Left lung (tissue), 4 donors: ENCODE measurements at regions not wholly inside any gene's neighbourhood (a gene's known extent, or its start where the extent isn't known, plus 50 kb on each side); places are given as distances from the start of the nearest gene placed in this dataset.

ENCODE experiments used
- ATAC-seq: fragments of 200-7000 bp; cut with Tn5 transposase; one replicate; pipeline ENCODE4 v1.9.1; 2020; ENCODE audit warnings: moderate library complexity
- DNase-seq, 4 donors: peaks; one replicate each; pipeline ENCODE4 v3.0.0-alpha.2; 2013 to 2020
- H3K27ac ChIP-seq, 2 donors: fragments of 200-600 bp; sonication (generic) in 1 of 2; one replicate each; pipeline versions ENCODE4 v1.5.0 to v1.8.0; 2020 to 2021
- H3K27me3 ChIP-seq, 2 donors: fragments of 200-600 bp; sonication (generic) in 1 of 2; one replicate each; pipeline versions ENCODE4 v1.5.0 to v1.8.0; 2020 to 2021
- H3K36me3 ChIP-seq, 2 donors: fragments of 200-600 bp; sonication (generic) in 1 of 2; one replicate each; pipeline versions ENCODE4 v1.5.0 to v1.8.0; 2020 to 2021
- H3K4me1 ChIP-seq, 2 donors: fragments of 200-600 bp; one replicate each; pipeline ENCODE4 v1.8.0; 2021
- H3K4me3 ChIP-seq, 2 donors: fragments of 200-600 bp; sonication (generic) in 1 of 2; one replicate each; pipeline versions ENCODE4 v1.5.0 to v1.8.0; 2020 to 2021; ENCODE audit warnings: mild to moderate bottlenecking in 1 of 2
- H3K9me3 ChIP-seq, 2 donors: fragments of 200-600 bp; sonication (generic) in 1 of 2; one replicate each; pipeline versions ENCODE4 v1.5.0 to v1.8.0; 2020 to 2021
- intact Hi-C, 2 donors: fragments of 100-400 bp; cut with DNase I; formaldehyde crosslinking; loops; one replicate each; pipeline versions ENCODE4 v1.11.2 to v1.14.2; 2022
- TF ChIP-seq, protein P1 (sequence below), 2 donors: fragments of 200-600 bp; sonication (generic) in 1 of 2; IDR thresholded peaks; one replicate each; pipeline versions ENCODE4 v1.5.0 to v1.8.0; 2021; ENCODE audit warnings: antibody characterized with exemption in 2 of 2
- donor health status: DM: no; HTN: yes; CAD: no.
- donor health status: DM: no; HTN: no; CAD: no.

DNA sequence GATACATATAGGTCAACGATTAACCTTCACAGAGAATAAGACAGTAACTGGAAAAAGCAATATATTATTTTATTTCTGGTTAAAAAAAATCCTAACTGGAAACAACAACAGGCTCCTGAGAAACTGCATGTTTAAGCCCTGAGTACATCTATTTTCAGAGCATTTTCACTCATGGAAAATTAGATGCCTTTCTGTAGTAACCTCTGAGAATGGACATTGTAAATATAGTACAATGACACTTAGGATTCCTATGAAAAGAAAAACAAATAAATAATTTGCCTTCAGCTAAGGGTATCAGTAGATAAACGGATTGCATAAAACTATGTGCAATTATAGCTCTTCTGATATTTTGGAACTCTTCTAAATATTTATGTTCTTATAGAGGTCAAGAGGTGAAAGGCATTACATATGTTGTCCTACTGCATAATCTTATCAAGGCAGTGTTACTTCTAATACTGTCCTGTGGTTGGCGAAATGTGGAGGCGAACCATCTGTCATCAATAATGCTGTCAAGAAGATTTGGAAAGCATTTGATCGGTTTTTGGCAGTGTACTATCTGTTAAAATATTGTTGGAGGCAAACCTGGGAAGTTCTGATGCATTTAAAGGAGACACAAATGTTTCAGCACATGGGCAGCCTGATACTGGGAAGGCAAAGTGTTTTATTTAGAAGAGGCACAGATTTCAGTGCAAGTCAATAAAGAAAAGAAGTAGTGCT, 381.8 kb downstream of the BTG1 start:
- ATAC-seq: no peak
- TF ChIP-seq, protein P1, sequence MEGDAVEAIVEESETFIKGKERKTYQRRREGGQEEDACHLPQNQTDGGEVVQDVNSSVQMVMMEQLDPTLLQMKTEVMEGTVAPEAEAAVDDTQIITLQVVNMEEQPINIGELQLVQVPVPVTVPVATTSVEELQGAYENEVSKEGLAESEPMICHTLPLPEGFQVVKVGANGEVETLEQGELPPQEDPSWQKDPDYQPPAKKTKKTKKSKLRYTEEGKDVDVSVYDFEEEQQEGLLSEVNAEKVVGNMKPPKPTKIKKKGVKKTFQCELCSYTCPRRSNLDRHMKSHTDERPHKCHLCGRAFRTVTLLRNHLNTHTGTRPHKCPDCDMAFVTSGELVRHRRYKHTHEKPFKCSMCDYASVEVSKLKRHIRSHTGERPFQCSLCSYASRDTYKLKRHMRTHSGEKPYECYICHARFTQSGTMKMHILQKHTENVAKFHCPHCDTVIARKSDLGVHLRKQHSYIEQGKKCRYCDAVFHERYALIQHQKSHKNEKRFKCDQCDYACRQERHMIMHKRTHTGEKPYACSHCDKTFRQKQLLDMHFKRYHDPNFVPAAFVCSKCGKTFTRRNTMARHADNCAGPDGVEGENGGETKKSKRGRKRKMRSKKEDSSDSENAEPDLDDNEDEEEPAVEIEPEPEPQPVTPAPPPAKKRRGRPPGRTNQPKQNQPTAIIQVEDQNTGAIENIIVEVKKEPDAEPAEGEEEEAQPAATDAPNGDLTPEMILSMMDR (IDR thresholded peaks at IDR 0.05): no peak
- H3K27ac ChIP-seq: no peak overlapping the region
- no peaks in the 10 kb centered on the region for H3K4me1 ChIP-seq
- H3K36me3 ChIP-seq: no peaks in the 10 kb centered on the region
- H3K4me3 ChIP-seq: no peak overlapping the region
- peaks cover 0 to 7% of the 10 kb centered on the region in 2 donors for H3K9me3 ChIP-seq
- H3K27me3 ChIP-seq: no peaks in the 10 kb centered on the region
- DNase-seq: peak in 2 of 4 donors; percentile 9 to 18
- intact Hi-C loops: no loop called here

DNA sequence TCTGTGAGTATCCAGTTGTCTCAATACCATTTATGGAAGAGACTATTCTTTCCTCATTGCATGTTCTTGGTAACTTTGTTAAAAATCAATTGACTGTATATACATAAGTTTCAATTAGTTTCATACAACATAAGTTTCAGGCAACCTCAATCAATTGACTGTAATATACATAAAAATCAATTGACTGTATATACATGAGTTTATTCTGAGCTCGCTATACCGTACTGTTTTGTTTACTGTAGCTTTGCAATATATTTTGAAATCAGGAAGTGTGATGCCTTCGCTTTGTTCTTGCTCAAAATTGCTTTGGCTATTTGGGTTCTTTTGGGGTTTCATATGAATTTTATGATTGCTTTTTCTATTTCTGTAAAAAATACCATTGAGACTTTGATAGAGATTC, 392.0 kb downstream of the BTG1 start:
- ATAC-seq (no peak), DNase-seq (no peak)
- TF ChIP-seq, protein P1 (IDR thresholded peaks at IDR 0.05): no peak
- H3K36me3 ChIP-seq: no peaks in the 10 kb centered on the region
- peaks cover 0 to 30% of the 10 kb centered on the region in 2 donors for H3K9me3 ChIP-seq
- H3K4me3 ChIP-seq: no peak overlapping the region
- no peaks in the 10 kb centered on the region for H3K27me3 ChIP-seq
- intact Hi-C loops: no loop called here
- no peaks in the 10 kb centered on the region for H3K4me1 ChIP-seq
- H3K27ac ChIP-seq: no peak overlapping the region

DNA sequence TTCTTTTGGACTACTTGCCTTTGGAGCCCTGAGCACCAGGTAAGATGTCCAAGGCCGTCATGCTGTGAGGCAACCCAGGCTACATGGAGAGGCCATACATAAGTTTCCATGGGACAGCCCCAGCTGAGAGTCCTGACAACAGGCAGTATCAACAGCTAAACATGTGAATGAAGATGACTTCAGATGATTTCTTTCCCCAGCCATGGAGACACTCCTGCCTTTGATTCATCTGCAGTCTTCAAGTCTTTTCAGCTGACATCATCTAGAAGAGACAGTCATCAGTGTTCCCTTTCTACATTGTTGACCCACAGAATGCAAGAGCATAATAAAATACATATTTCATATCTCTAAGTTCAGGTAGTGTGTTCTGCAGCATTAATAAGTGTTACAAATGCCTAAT, 398.7 kb downstream of the BTG1 start:
- Histone ChIP-seq H3K27ac (no peak overlapping the region), H3K4me3 (no peak overlapping the region), H3K27me3 (no peaks in the 10 kb centered on the region), H3K36me3 (no peaks in the 10 kb centered on the region), H3K9me3 (peaks cover 0 to 9% of the 10 kb centered on the region in 2 donors), H3K4me1 (no peaks in the 10 kb centered on the region)
- TF ChIP-seq, protein P1 (IDR thresholded peaks at IDR 0.05): no peak
- intact Hi-C loops: no loop called here
- DNase-seq (no peak), ATAC-seq (no peak)

DNA sequence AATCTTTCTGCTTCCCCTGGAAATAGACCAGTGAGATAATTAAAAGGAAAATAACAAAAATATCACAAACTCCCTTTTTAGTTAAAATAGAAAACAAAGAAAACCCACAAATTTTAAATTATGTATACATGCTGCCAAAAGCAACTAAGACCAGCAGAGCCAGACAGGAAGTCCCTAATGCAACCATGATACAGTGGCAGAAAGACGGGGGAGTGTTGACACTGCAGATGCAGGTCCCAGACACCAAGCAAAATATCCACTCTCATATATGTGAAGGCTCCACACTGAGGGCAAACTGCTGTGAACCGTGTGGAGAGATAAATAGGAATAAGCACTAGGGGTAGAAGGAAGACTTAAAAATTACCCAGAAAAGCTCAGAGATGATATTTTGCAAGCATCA, 401.0 kb downstream of the BTG1 start:
- TF ChIP-seq, protein P1 (IDR thresholded peaks at IDR 0.05): no peak
- no peak overlapping the region for H3K27ac ChIP-seq
- no peaks in the 10 kb centered on the region for H3K36me3 ChIP-seq
- H3K4me1 ChIP-seq: no peaks in the 10 kb centered on the region
- DNase-seq (no peak), ATAC-seq (no peak)
- intact Hi-C loops: no loop called here
- H3K9me3 ChIP-seq: peaks cover 0 to 2% of the 10 kb centered on the region in 2 donors
- no peaks in the 10 kb centered on the region for H3K27me3 ChIP-seq
- H3K4me3 ChIP-seq: no peak overlapping the region

DNA sequence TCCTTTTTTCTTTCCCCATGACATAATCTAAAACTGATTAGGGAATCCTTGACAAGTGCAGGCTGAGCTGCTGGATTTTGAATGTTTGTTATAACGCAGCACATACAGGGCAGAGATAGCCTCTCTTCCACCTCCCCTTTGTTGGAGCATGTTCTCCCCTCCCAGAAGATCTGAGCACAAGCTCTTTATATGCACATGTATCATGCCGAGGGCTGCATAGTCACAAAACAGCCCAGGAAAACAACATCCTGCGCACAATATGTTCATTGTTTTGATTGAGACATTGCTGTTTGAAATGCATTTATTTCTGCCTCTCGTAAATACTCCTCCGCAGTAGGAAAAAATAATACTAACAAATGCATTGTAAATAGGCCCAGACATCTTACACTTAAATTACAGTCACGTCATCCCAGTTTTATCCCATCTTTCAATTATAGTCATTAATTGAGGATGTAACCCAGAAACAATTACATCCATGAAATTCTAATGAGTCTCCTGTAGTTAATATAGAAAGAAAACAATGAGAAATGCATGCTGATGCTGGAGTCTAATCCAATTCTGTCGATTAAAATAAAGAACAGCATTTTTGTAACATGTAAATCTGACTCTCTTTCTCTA, 401.8 kb downstream of the BTG1 start:
- no peak for DNase-seq
- H3K27ac ChIP-seq: no peak overlapping the region
- no peaks in the 10 kb centered on the region for H3K4me1 ChIP-seq
- no peaks in the 10 kb centered on the region for H3K27me3 ChIP-seq
- TF ChIP-seq, protein P1 (IDR thresholded peaks at IDR 0.05): no peak
- peaks cover 0 to 2% of the 10 kb centered on the region in 2 donors for H3K9me3 ChIP-seq
- H3K4me3 ChIP-seq: no peak overlapping the region
- intact Hi-C loops: no loop called here
- no peaks in the 10 kb centered on the region for H3K36me3 ChIP-seq
- no peak for ATAC-seq
